CD4-positive, CD25-positive, alpha-beta regulatory T cell (primary cell): ENCODE measurements at regions not wholly inside any gene's neighbourhood (a gene's known extent, or its start where the extent isn't known, plus 50 kb on each side); places are given as distances from the start of the nearest gene placed in this dataset.

Experiments
- ATAC-seq, 2 donors: fragments of 150-1000 bp; cut with Tn5 transposase; one replicate each; pipeline ENCODE4 v1.10.0; 2021; ENCODE audit warnings: low read depth in 2 of 2, moderate number of reproducible peaks in 2 of 2, moderate library complexity in 1 of 2
- DNase-seq, 3 donors: peaks; one replicate each; pipeline versions ENCODE4 v3.0.0 to v3.0.0-alpha.2; 2012 to 2022; ENCODE audit warnings: mixed read lengths in 1 of 3
- H3K27ac ChIP-seq: one replicate; pipeline ENCODE4 v1.7.0; 2013; ENCODE audit warnings: mild to moderate bottlenecking, low read length; ENCODE audit not compliant: insufficient read depth, poor library complexity, severe bottlenecking
- H3K27me3 ChIP-seq: one replicate; pipeline ENCODE4 v1.7.0; 2013; ENCODE audit warnings: low read length; ENCODE audit not compliant: control insufficient read depth, insufficient read depth
- H3K36me3 ChIP-seq: one replicate; pipeline ENCODE4 v1.7.0; 2013; ENCODE audit warnings: mild to moderate bottlenecking, low read length, moderate library complexity; ENCODE audit not compliant: control insufficient read depth, insufficient read depth
- H3K4me1 ChIP-seq: 2 replicates; pipeline ENCODE4 v1.7.0; 2013; ENCODE audit warnings: mild to moderate bottlenecking, low read length; ENCODE audit not compliant: insufficient read depth, control insufficient read depth, poor library complexity, severe bottlenecking
- H3K4me3 ChIP-seq: one replicate; pipeline ENCODE4 v1.7.0; 2013; ENCODE audit warnings: low read depth, mild to moderate bottlenecking, low read length, moderate library complexity
- H3K9me3 ChIP-seq, 2 experiments: 1 replicate in 1 of 2; 2 replicates in 1 of 2; pipeline ENCODE4 v1.7.0; 2013; ENCODE audit warnings: low read length in 2 of 2, mild to moderate bottlenecking in 1 of 2, moderate library complexity in 1 of 2; ENCODE audit not compliant: control insufficient read depth in 2 of 2
- H3K27ac Mint-ChIP-seq, 3 donors: one replicate each; pipeline ENCODE4 v1.8.0; 2020 to 2022; ENCODE audit warnings: mild to moderate bottlenecking in 3 of 3, mixed read lengths in 3 of 3, moderate library complexity in 2 of 3
- H3K27me3 Mint-ChIP-seq: one replicate; pipeline ENCODE4 v1.8.0; 2022; ENCODE audit warnings: mild to moderate bottlenecking, mixed read lengths
- H3K36me3 Mint-ChIP-seq: one replicate; pipeline ENCODE4 v1.8.0; 2020; ENCODE audit warnings: mixed read lengths
- H3K4me1 Mint-ChIP-seq, 4 donors: one replicate each; pipeline ENCODE4 v1.8.0; 2020 to 2022; ENCODE audit warnings: mixed read lengths in 4 of 4, mild to moderate bottlenecking in 1 of 4
- H3K4me3 Mint-ChIP-seq, 4 donors: one replicate each; pipeline ENCODE4 v1.8.0; 2020 to 2022; ENCODE audit warnings: mild to moderate bottlenecking in 4 of 4, mixed read lengths in 4 of 4, moderate library complexity in 3 of 4
- H3K9me3 Mint-ChIP-seq, 7 donors: one replicate each; pipeline ENCODE4 v1.8.0; 2020 to 2022; ENCODE audit warnings: mixed read lengths in 7 of 7, mild to moderate bottlenecking in 3 of 7, moderate library complexity in 2 of 7

- H3K36me3 Mint-ChIP-seq: no peaks in the 10 kb centered on the region
- no peak for ATAC-seq
- no peaks in the 10 kb centered on the region for H3K9me3 ChIP-seq
- DNase-seq: no peak
- no peak overlapping the region for H3K4me3 Mint-ChIP-seq
- no peaks in the 10 kb centered on the region for H3K27me3 Mint-ChIP-seq
- H3K4me3 ChIP-seq: no peak overlapping the region
- H3K27me3 ChIP-seq: no peaks in the 10 kb centered on the region
- peak overlapping the region in 1 of 3 donors; percentile 33 for H3K27ac Mint-ChIP-seq
- peaks cover 0 to 14% (median 4%) of the 10 kb centered on the region in 7 donors for H3K9me3 Mint-ChIP-seq
- no peak overlapping the region for H3K27ac ChIP-seq
- H3K4me1 ChIP-seq: no peaks in the 10 kb centered on the region
- H3K36me3 ChIP-seq: no peaks in the 10 kb centered on the region
- H3K4me1 Mint-ChIP-seq: no peaks in the 10 kb centered on the region
Measured at GRCh38 chr18:38805256-38805655, 1239.7 kb upstream of the CELF4 start.

GRCh38 chr18:38801640-38802039 is 1236.0 kb upstream of the CELF4 start:
- Mint-ChIP-seq H3K27me3 (no peaks in the 10 kb centered on the region), H3K4me3 (no peak overlapping the region), H3K27ac (no peak overlapping the region), H3K36me3 (no peaks in the 10 kb centered on the region), H3K9me3 (peaks cover 0 to 14% (median 6%) of the 10 kb centered on the region in 7 donors), H3K4me1 (no peaks in the 10 kb centered on the region)
- H3K36me3 ChIP-seq: no peaks in the 10 kb centered on the region
- H3K4me1 ChIP-seq: no peaks in the 10 kb centered on the region
- no peaks in the 10 kb centered on the region for H3K27me3 ChIP-seq
- no peak overlapping the region for H3K4me3 ChIP-seq
- ATAC-seq (no peak), DNase-seq (no peak)
- H3K27ac ChIP-seq: no peak overlapping the region
- peaks cover 0 to 3% of the 10 kb centered on the region in 2 experiments for H3K9me3 ChIP-seq

- H3K27ac Mint-ChIP-seq: no peak overlapping the region
- H3K27ac ChIP-seq: no peak overlapping the region
- H3K4me1 Mint-ChIP-seq: no peaks in the 10 kb centered on the region
- no peak overlapping the region for H3K4me3 Mint-ChIP-seq
- ATAC-seq: no peak
- no peak for DNase-seq
- no peaks in the 10 kb centered on the region for H3K36me3 ChIP-seq
- peaks cover 0 to 12% (median 4%) of the 10 kb centered on the region in 7 donors for H3K9me3 Mint-ChIP-seq
- H3K27me3 Mint-ChIP-seq: no peaks in the 10 kb centered on the region
- peaks cover 0 to 3% of the 10 kb centered on the region in 2 experiments for H3K9me3 ChIP-seq
- H3K36me3 Mint-ChIP-seq: no peaks in the 10 kb centered on the region
- H3K4me3 ChIP-seq: no peak overlapping the region
- no peaks in the 10 kb centered on the region for H3K27me3 ChIP-seq
- H3K4me1 ChIP-seq: no peaks in the 10 kb centered on the region
Measured at GRCh38 chr18:38796762-38797161, 1231.2 kb upstream of the CELF4 start.

GRCh38 chr18:38792731-38793130 is 1227.1 kb upstream of the CELF4 start:
- H3K27ac Mint-ChIP-seq: no peak overlapping the region
- no peak overlapping the region for H3K4me3 Mint-ChIP-seq
- H3K9me3 Mint-ChIP-seq: peaks cover 0 to 7% (median 4%) of the 10 kb centered on the region in 7 donors
- no peak overlapping the region for H3K4me3 ChIP-seq
- H3K27me3 Mint-ChIP-seq: no peaks in the 10 kb centered on the region
- H3K36me3 ChIP-seq: no peaks in the 10 kb centered on the region
- no peak for DNase-seq
- no peak for ATAC-seq
- H3K9me3 ChIP-seq: no peaks in the 10 kb centered on the region
- H3K4me1 ChIP-seq: no peaks in the 10 kb centered on the region
- H3K27me3 ChIP-seq: no peaks in the 10 kb centered on the region
- no peaks in the 10 kb centered on the region for H3K36me3 Mint-ChIP-seq
- no peak overlapping the region for H3K27ac ChIP-seq
- H3K4me1 Mint-ChIP-seq: no peaks in the 10 kb centered on the region

GRCh38 chr18:38790786-38791185 is 1225.2 kb upstream of the CELF4 start:
- H3K4me3 ChIP-seq: no peak overlapping the region
- Mint-ChIP-seq H3K27ac (no peak overlapping the region), H3K27me3 (no peaks in the 10 kb centered on the region), H3K4me1 (no peaks in the 10 kb centered on the region), H3K4me3 (no peak overlapping the region), H3K36me3 (no peaks in the 10 kb centered on the region), H3K9me3 (peaks cover 0 to 7% (median 4%) of the 10 kb centered on the region in 7 donors)
- no peaks in the 10 kb centered on the region for H3K36me3 ChIP-seq
- ATAC-seq: no peak
- no peaks in the 10 kb centered on the region for H3K4me1 ChIP-seq
- H3K27me3 ChIP-seq: no peaks in the 10 kb centered on the region
- no peak for DNase-seq
- H3K27ac ChIP-seq: no peak overlapping the region
- H3K9me3 ChIP-seq: no peaks in the 10 kb centered on the region

- Histone ChIP-seq H3K36me3 (no peaks in the 10 kb centered on the region), H3K4me3 (no peak overlapping the region), H3K9me3 (no peaks in the 10 kb centered on the region), H3K27ac (no peak overlapping the region), H3K4me1 (no peaks in the 10 kb centered on the region), H3K27me3 (no peaks in the 10 kb centered on the region)
- no peaks in the 10 kb centered on the region for H3K4me1 Mint-ChIP-seq
- peaks cover 0 to 7% (median 4%) of the 10 kb centered on the region in 7 donors for H3K9me3 Mint-ChIP-seq
- H3K27ac Mint-ChIP-seq: no peak overlapping the region
- no peak overlapping the region for H3K4me3 Mint-ChIP-seq
- peak in 1 of 3 donors; percentile 3 for DNase-seq
- no peak for ATAC-seq
- no peaks in the 10 kb centered on the region for H3K27me3 Mint-ChIP-seq
- H3K36me3 Mint-ChIP-seq: no peaks in the 10 kb centered on the region
Measured at GRCh38 chr18:38790303-38790702, 1224.7 kb upstream of the CELF4 start.

GRCh38 chr18:38789141-38789540 is 1223.5 kb upstream of the CELF4 start:
- Mint-ChIP-seq H3K27ac (no peak overlapping the region), H3K4me3 (no peak overlapping the region), H3K27me3 (no peaks in the 10 kb centered on the region), H3K9me3 (peaks cover 0 to 8% (median 2%) of the 10 kb centered on the region in 7 donors), H3K36me3 (no peaks in the 10 kb centered on the region), H3K4me1 (no peaks in the 10 kb centered on the region)
- Histone ChIP-seq H3K4me3 (no peak overlapping the region), H3K36me3 (no peaks in the 10 kb centered on the region), H3K4me1 (no peaks in the 10 kb centered on the region), H3K27ac (no peak overlapping the region), H3K9me3 (no peaks in the 10 kb centered on the region), H3K27me3 (no peaks in the 10 kb centered on the region)
- ATAC-seq (no peak), DNase-seq (no peak)

GRCh38 chr18:38786906-38787305 is 1221.3 kb upstream of the CELF4 start:
- H3K4me3 ChIP-seq: no peak overlapping the region
- Mint-ChIP-seq H3K36me3 (no peaks in the 10 kb centered on the region), H3K9me3 (peaks cover 2 to 12% (median 4%) of the 10 kb centered on the region in 7 donors), H3K27ac (no peak overlapping the region), H3K27me3 (no peaks in the 10 kb centered on the region), H3K4me1 (no peaks in the 10 kb centered on the region), H3K4me3 (no peak overlapping the region)
- DNase-seq (no peak), ATAC-seq (no peak)
- no peaks in the 10 kb centered on the region for H3K36me3 ChIP-seq
- no peak overlapping the region for H3K27ac ChIP-seq
- H3K4me1 ChIP-seq: no peaks in the 10 kb centered on the region
- H3K27me3 ChIP-seq: no peaks in the 10 kb centered on the region
- no peaks in the 10 kb centered on the region for H3K9me3 ChIP-seq
